Karpas-422 (cell line): ENCODE measurements at regions not wholly inside any gene's neighbourhood (a gene's known extent, or its start where the extent isn't known, plus 50 kb on each side); places are given as distances from the start of the nearest gene placed in this dataset.
"Not testable (repeated sequence)": the region's sequence is repeated elsewhere in the genome, so short reads cannot be mapped to it uniquely, and the experiment has no call there.

Experiments used
- DNase-seq: peaks from one replicate; pipeline ENCODE4 v3.0.0-alpha.2; 2015
- H2AFZ ChIP-seq: fragments of 200-600 bp; sonication (generic); 2 replicates; pipeline ENCODE4 v1.6.1; 2014; ENCODE audit warnings: antibody characterized with exemption, low read length, mixed read lengths
- H3K27ac ChIP-seq: fragments of 200-600 bp; sonication (generic); 2 replicates; pipeline ENCODE4 v1.5.1; 2014; ENCODE audit warnings: mild to moderate bottlenecking, low read length, moderate library complexity
- H3K27me3 ChIP-seq: fragments of 200-600 bp; sonication (generic); 2 replicates; pipeline ENCODE4 v1.6.1; 2014; ENCODE audit warnings: low read length, mixed read lengths
- H3K36me3 ChIP-seq: fragments of 200-600 bp; sonication (generic); 2 replicates; pipeline ENCODE4 v1.6.1; 2014; ENCODE audit warnings: low read length, mixed read lengths; ENCODE audit not compliant: insufficient read depth
- H3K4me1 ChIP-seq: fragments of 200-600 bp; sonication (generic); 2 replicates; pipeline ENCODE4 v1.6.1; 2014; ENCODE audit warnings: mild to moderate bottlenecking, low read length, mixed read lengths
- H3K4me2 ChIP-seq: fragments of 200-600 bp; sonication (generic); 2 replicates; pipeline ENCODE4 v1.6.1; 2014; ENCODE audit warnings: low read length, low read depth, mild to moderate bottlenecking; ENCODE audit not compliant: poor library complexity, severe bottlenecking
- H3K4me3 ChIP-seq: fragments of 200-600 bp; sonication (generic); 2 replicates; pipeline ENCODE4 v1.5.1; 2014; ENCODE audit warnings: mild to moderate bottlenecking, antibody characterized with exemption, low read length, mixed read lengths
- H3K79me2 ChIP-seq: fragments of 200-600 bp; sonication (generic); 2 replicates; pipeline ENCODE4 v1.6.1; 2014; ENCODE audit warnings: mild to moderate bottlenecking, low read length, mixed read lengths
- H3K9ac ChIP-seq: fragments of 200-600 bp; sonication (generic); 2 replicates; pipeline ENCODE4 v1.6.0; 2014; ENCODE audit warnings: low read length
- H3K9me2 ChIP-seq: fragments of 200-600 bp; sonication (generic), shearing (Covaris generic); replicated peaks from 2 replicates; pipeline ENCODE4 v1.6.0; 2014; ENCODE audit warnings: mild to moderate bottlenecking, low read length, moderate library complexity; ENCODE audit not compliant: insufficient read depth
- H3K9me3 ChIP-seq: fragments of 300-700, 200-600 bp; sonication (generic); 2 replicates; pipeline ENCODE4 v1.6.1; 2014; ENCODE audit warnings: low read length, mixed read lengths
- H4K20me1 ChIP-seq: fragments of 200-600 bp; sonication (generic); 2 replicates; pipeline ENCODE4 v1.6.1; 2014; ENCODE audit warnings: mild to moderate bottlenecking, antibody characterized with exemption, low read length, low read depth; ENCODE audit not compliant: insufficient read depth

DNA sequence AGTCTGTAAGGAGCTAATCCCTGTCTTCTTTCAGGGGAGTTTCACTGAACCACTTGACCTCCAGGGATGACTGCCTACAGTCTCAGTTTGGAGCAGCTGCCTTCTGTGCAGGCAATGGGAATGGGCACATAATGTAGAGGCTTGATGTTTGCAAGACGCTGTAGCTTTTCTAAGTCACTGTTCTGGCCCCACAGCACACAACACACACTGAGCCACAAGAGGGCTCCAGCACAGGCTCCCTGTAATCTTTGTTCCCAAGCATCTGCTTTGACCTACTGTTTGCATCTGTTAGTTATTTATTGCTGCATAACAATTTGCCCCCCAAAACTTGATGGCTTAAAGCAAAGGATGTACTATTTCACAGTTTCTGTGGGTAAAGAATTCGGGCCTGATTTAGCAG is 419.0 kb upstream of the ASIC2 start:
- Histone ChIP-seq H3K9me3 (no peaks in the 10 kb centered on the region), H3K4me1 (no peaks in the 10 kb centered on the region), H4K20me1 (no peaks in the 10 kb centered on the region), H3K9me2 (no peaks in the 10 kb centered on the region), H3K9ac (no peak overlapping the region), H3K27ac (no peak overlapping the region), H3K4me2 (no peak overlapping the region), H3K36me3 (no peaks in the 10 kb centered on the region), H3K79me2 (no peaks in the 10 kb centered on the region), H3K4me3 (no peak overlapping the region), H3K27me3 (no peaks in the 10 kb centered on the region), H2AFZ (no peak overlapping the region)
- no peak for DNase-seq

DNA sequence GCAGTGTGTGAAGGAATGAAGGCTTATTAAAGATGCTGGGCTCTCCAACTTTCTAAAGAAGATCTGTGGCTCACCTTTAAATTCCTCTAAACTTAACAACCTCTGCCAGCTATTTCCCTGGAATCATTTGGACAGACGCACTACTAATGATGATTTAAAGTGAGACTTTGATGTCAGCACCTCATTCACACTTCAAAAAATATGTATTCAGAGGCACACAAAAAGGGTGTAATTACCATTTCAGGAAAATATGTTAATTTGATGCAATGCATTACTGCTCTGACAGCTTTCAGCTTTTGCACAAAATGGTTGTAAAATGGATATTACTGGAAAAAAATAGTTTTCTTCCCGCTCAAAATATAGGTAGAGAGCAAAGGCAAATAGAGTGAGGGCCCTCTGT is 423.9 kb upstream of the ASIC2 start:
- Histone ChIP-seq H3K27ac (no peak overlapping the region), H4K20me1 (no peaks in the 10 kb centered on the region), H3K9me3 (no peaks in the 10 kb centered on the region), H3K4me3 (no peak overlapping the region), H2AFZ (no peak overlapping the region), H3K4me2 (no peak overlapping the region), H3K9me2 (no peaks in the 10 kb centered on the region), H3K27me3 (no peaks in the 10 kb centered on the region), H3K9ac (no peak overlapping the region), H3K36me3 (no peaks in the 10 kb centered on the region), H3K79me2 (no peaks in the 10 kb centered on the region), H3K4me1 (no peaks in the 10 kb centered on the region)
- DNase-seq: no peak

DNA sequence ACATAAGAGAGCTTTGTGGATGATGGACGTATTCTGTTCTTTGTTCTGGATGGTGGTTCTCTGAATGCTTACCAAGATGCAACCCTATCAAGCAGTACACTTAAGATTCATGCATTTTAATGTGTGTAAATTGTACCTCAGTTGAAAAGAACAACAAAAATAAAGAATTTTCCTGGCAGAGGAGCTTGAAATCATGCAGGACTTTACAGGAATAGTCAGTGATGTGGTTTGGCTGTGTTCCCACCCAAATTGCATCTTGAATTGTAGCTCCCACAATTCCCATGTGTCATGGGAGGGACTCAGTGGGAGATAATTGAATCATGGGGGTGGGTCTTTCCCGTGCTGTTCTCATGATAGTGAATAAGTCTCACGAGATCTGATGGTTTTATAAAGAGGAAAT is 430.6 kb upstream of the ASIC2 start:
- H3K4me2 ChIP-seq, H3K9me2 ChIP-seq, H3K79me2 ChIP-seq, H2AFZ ChIP-seq, H3K27me3 ChIP-seq, H3K9me3 ChIP-seq, H3K4me3 ChIP-seq, H3K4me1 ChIP-seq, H3K27ac ChIP-seq, H3K36me3 ChIP-seq, DNase-seq, H4K20me1 ChIP-seq, H3K9ac ChIP-seq: not testable (repeated sequence)

DNA sequence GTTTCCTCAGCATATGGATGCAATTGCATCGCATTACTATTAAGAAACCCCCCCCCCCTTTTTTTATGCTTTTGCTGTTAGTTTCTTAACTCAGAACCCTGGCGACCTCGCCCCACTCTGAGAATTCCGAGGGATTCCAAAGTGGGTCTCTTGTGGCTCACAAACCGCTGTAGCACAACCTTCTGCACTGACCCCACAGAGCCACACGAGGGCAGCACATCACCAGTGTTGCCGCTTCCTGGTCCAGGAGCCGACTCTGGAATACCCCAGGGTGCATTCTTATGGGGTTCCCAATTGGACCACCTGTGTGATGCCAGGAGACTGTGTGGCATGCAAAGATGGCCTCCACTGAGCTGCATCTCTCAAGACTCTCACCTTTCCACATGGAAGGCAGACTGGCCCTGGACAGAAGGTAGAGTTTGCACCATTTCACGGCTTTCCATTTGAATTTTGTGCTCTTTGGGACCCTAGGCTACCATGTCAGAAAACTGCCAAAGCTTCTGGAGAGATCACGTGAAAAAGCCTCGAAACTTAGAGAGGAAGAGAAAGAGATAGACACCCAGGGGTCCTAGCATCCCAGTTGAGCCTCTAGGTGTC is 432.7 kb upstream of the ASIC2 start:
- no peaks in the 10 kb centered on the region for H3K36me3 ChIP-seq
- no peaks in the 10 kb centered on the region for H3K9me3 ChIP-seq
- H3K27me3 ChIP-seq: no peaks in the 10 kb centered on the region
- H3K79me2 ChIP-seq: no peaks in the 10 kb centered on the region
- DNase-seq: peak; percentile 61
- no peak overlapping the region for H2AFZ ChIP-seq
- no peak overlapping the region for H3K4me2 ChIP-seq
- no peaks in the 10 kb centered on the region for H4K20me1 ChIP-seq
- no peaks in the 10 kb centered on the region for H3K4me1 ChIP-seq
- H3K9me2 ChIP-seq: no peaks in the 10 kb centered on the region
- no peak overlapping the region for H3K4me3 ChIP-seq
- H3K27ac ChIP-seq: no peak overlapping the region
- H3K9ac ChIP-seq: no peak overlapping the region

DNA sequence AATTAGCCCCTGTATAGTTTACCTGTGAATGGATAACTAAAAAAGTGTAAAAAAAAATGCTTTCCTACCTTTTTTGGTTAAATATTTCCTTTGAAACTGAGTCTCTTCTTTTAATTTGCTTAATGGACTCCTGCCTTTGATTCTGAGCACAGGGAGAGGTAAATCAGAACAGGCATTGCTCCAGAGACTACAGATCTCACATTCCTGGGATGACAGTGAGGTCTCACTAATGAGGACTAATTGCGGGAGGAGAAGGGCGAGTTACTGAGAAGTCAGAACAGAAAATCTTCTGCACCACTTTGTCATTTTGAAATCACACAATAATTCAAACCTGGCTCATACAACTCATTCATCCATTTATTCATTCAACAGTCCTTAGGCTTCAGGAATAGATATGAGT is 437.0 kb upstream of the ASIC2 start:
- Histone ChIP-seq H3K4me1 (no peaks in the 10 kb centered on the region), H3K9me3 (no peaks in the 10 kb centered on the region), H3K4me2 (no peak overlapping the region), H3K4me3 (no peak overlapping the region), H3K36me3 (no peaks in the 10 kb centered on the region), H3K27ac (no peak overlapping the region), H3K79me2 (no peaks in the 10 kb centered on the region), H2AFZ (no peak overlapping the region), H3K9ac (no peak overlapping the region), H3K27me3 (no peaks in the 10 kb centered on the region), H4K20me1 (no peaks in the 10 kb centered on the region), H3K9me2 (no peaks in the 10 kb centered on the region)
- no peak for DNase-seq

DNA sequence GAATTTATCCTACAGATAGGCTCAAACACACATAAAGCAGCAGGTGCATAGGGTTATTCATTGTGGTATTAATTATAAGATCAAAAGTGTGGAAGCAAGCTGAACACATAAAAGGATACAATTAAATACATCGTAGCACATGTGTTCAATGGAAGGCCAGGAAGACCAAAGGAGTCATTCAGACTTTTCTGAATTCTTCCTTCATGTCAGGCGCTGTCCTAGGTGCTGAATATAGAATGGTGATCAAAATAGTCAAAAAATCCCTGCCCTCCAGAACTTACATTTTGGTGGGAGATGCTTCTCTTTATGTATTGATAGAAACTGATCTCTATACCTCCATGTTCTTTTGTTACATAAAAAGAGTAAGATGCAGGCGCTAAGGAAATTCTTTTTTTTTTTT is 439.0 kb upstream of the ASIC2 start:
- Histone ChIP-seq H4K20me1 (no peaks in the 10 kb centered on the region), H3K9me2 (no peaks in the 10 kb centered on the region), H3K9me3 (no peaks in the 10 kb centered on the region), H3K4me2 (no peak overlapping the region), H3K4me3 (no peak overlapping the region), H3K79me2 (no peaks in the 10 kb centered on the region), H3K27ac (no peak overlapping the region), H3K36me3 (no peaks in the 10 kb centered on the region), H2AFZ (no peak overlapping the region), H3K9ac (no peak overlapping the region), H3K4me1 (no peaks in the 10 kb centered on the region), H3K27me3 (no peaks in the 10 kb centered on the region)
- DNase-seq: peak; percentile 51

DNA sequence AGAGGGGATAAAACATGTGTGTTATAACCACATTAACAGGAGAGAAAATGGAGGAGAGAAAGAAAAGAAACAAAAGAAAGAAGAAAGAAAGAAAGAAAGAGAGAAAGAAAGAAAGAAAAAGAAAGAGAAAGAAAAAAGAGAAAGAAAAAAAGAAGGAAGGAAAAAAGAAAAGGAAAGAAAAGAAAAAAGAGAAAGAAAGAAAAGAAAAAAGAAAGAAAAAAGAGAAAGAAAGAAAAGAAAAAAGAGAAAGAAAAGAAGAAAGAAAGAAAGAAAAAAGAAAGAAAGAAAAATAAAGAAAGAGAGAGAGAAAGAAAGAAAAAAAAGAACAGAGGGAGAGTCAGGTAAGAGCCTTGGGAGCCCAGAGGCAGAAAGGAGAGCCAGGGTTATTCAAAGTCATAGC is 446.6 kb upstream of the ASIC2 start:
- no peak overlapping the region for H3K27ac ChIP-seq
- no peaks in the 10 kb centered on the region for H3K9me3 ChIP-seq
- H3K9ac ChIP-seq: no peak overlapping the region
- no peaks in the 10 kb centered on the region for H3K27me3 ChIP-seq
- no peak overlapping the region for H3K4me3 ChIP-seq
- H3K4me1 ChIP-seq: no peaks in the 10 kb centered on the region
- H2AFZ ChIP-seq: no peak overlapping the region
- H3K79me2 ChIP-seq: no peaks in the 10 kb centered on the region
- no peaks in the 10 kb centered on the region for H3K9me2 ChIP-seq
- H3K36me3 ChIP-seq: no peaks in the 10 kb centered on the region
- DNase-seq: no peak
- no peaks in the 10 kb centered on the region for H4K20me1 ChIP-seq
- no peak overlapping the region for H3K4me2 ChIP-seq

DNA sequence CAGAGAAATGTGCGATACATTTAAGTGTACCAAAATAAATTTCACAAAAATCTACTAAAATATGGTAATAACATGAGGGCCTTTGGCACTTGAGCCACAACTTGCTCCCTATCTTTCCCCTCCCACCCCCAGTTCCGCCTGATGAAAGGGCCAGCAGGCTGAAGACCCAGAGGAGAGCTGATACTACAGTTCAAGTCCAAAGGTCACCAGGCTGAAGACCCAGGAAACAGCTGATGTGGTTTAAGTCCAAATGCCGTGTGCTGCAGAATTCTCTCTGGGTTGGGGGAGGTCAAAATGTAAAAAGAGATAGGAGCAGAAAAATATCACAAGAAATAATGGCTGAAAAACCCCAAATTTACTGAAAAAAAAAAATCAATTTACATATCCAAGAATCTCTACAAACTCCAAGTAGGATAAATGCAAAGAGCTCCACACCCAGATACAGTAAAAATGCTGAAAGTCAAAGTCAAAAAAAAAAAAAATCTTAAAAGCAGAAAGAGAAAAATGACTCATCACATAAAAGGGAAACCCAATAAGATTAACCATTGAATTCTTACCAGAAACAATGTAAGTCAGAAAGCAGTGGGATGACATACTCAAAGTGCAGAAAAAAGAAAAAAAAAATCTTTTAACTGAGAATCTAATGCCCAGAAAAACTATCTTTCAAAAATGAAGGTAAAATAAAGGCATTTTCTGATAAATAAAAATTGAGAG is 452.1 kb upstream of the ASIC2 start:
- no peak overlapping the region for H3K9ac ChIP-seq
- H3K79me2 ChIP-seq: no peaks in the 10 kb centered on the region
- no peaks in the 10 kb centered on the region for H3K4me1 ChIP-seq
- H3K4me3 ChIP-seq: no peak overlapping the region
- no peak overlapping the region for H3K4me2 ChIP-seq
- DNase-seq: no peak
- no peaks in the 10 kb centered on the region for H4K20me1 ChIP-seq
- no peak overlapping the region for H2AFZ ChIP-seq
- no peaks in the 10 kb centered on the region for H3K9me3 ChIP-seq
- H3K9me2 ChIP-seq: no peaks in the 10 kb centered on the region
- no peaks in the 10 kb centered on the region for H3K27me3 ChIP-seq
- no peaks in the 10 kb centered on the region for H3K36me3 ChIP-seq
- no peak overlapping the region for H3K27ac ChIP-seq
